ENCODE measurements at regions not wholly inside any gene's neighbourhood (a gene's known extent, or its start where the extent isn't known, plus 50 kb on each side); places are given as distances from the start of the nearest gene placed in this dataset.

- TF ChIP-seq POLR2A (IDR thresholded peaks at IDR 0.05) (no peak), CTCF (IDR thresholded peaks at IDR 0.05) (no peak)
These were observed 88.2 kb upstream of the EGR2 start for GRCh38 chr10:62904281-62904875.
